ENCODE measurements at regions not wholly inside any gene's neighbourhood (a gene's known extent, or its start where the extent isn't known, plus 50 kb on each side); places are given as distances from the start of the nearest gene placed in this dataset.
"Not testable (repeated sequence)": the region's sequence is repeated elsewhere in the genome, so short reads cannot be mapped to it uniquely, and the experiment has no call there.

- DNase-seq (ENCODE audit: low read depth): no peak
These were observed 1446.7 kb downstream of the FAM181B start for GRCh38 chr11:81286959-81287358.

GRCh38 chr11:81286550-81286949, 1447.1 kb downstream of the FAM181B start:
- DNase-seq (ENCODE audit: low read depth): no peak

GRCh38 chr11:81280228-81280627, 1453.4 kb downstream of the FAM181B start:
- not testable (repeated sequence) for DNase-seq (ENCODE audit: low read depth)

- no peak for DNase-seq (ENCODE audit: low read depth)
These were observed 1454.7 kb downstream of the FAM181B start for GRCh38 chr11:81278991-81279390.

GRCh38 chr11:81270686-81271085, 1463.0 kb downstream of the FAM181B start:
- no peak for DNase-seq (ENCODE audit: low read depth)

- no peak for DNase-seq (ENCODE audit: low read depth)
These were observed 1466.4 kb downstream of the FAM181B start for GRCh38 chr11:81267246-81267645.

- no peak for DNase-seq (ENCODE audit: low read depth)
These were observed 1474.2 kb downstream of the FAM181B start for GRCh38 chr11:81259471-81259870.

- no peak for DNase-seq (ENCODE audit: low read depth)
These were observed 1477.8 kb downstream of the FAM181B start for GRCh38 chr11:81255895-81256294.

GRCh38 chr11:81253244-81253643, 1480.4 kb downstream of the FAM181B start:
- no peak for DNase-seq (ENCODE audit: low read depth)

GRCh38 chr11:81246941-81247340, 1486.7 kb downstream of the FAM181B start:
- no peak for DNase-seq (ENCODE audit: low read depth)

- DNase-seq (ENCODE audit: low read depth): no peak
These were observed 1487.9 kb downstream of the FAM181B start for GRCh38 chr11:81245791-81246190.

GRCh38 chr11:81241672-81242275, 1491.9 kb downstream of the FAM181B start:
- no peak for DNase-seq (ENCODE audit: low read depth)

- no peak for DNase-seq (ENCODE audit: low read depth)
These were observed 1496.5 kb downstream of the FAM181B start for GRCh38 chr11:81237139-81237538.

GRCh38 chr11:81227409-81227808, 1506.3 kb downstream of the FAM181B start:
- not testable (repeated sequence) for DNase-seq (ENCODE audit: low read depth)

- DNase-seq (ENCODE audit: low read depth): no peak
These were observed 1509.3 kb downstream of the FAM181B start for GRCh38 chr11:81224396-81224795.

GRCh38 chr11:81222491-81222890, 1511.2 kb downstream of the FAM181B start:
- DNase-seq (ENCODE audit: low read depth): no peak

GRCh38 chr11:81220146-81220895, 1513.3 kb downstream of the FAM181B start:
- no peak for DNase-seq (ENCODE audit: low read depth)

- no peak for DNase-seq (ENCODE audit: low read depth)
These were observed 1514.0 kb downstream of the FAM181B start for GRCh38 chr11:81219661-81220060.

- no peak for DNase-seq (ENCODE audit: low read depth)
These were observed 1515.2 kb downstream of the FAM181B start for GRCh38 chr11:81218440-81218839.

- DNase-seq (ENCODE audit: low read depth): no peak
These were observed 1522.6 kb downstream of the FAM181B start for GRCh38 chr11:81211050-81211449.

GRCh38 chr11:81207421-81208054, 1526.1 kb downstream of the FAM181B start:
- DNase-seq (ENCODE audit: low read depth): no peak

GRCh38 chr11:81203876-81204275, 1529.8 kb downstream of the FAM181B start:
- no peak for DNase-seq (ENCODE audit: low read depth)

- DNase-seq (ENCODE audit: low read depth): no peak
These were observed 1536.3 kb downstream of the FAM181B start for GRCh38 chr11:81197396-81197795.
